ENCODE measurements at regions not wholly inside any gene's neighbourhood (a gene's known extent, or its start where the extent isn't known, plus 50 kb on each side); places are given as distances from the start of the nearest gene placed in this dataset.

DNA sequence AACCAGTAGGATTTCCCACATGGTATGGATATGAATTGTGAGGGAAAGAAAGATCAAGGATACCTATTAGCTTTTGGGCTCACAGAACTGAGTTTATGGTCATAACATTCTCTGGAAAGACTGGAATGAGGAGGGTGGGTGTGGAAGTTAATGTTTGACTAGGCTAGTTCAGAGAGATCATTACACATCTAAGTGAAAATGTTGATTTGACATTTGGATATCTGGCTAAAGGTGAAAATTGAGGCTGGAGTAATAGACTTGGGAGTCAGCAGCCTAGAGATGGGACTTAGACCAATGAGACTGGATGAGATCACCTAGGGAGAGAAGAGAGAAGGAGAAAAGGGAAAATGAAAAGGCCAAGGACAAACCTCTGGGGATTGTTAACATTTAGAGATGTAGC is 437.3 kb downstream of the CCSER2 start:
- FAIRE-seq (no peak), DNase-seq (ENCODE audit: extremely low spot score, insufficient read length, low read depth) (no peak)

DNA sequence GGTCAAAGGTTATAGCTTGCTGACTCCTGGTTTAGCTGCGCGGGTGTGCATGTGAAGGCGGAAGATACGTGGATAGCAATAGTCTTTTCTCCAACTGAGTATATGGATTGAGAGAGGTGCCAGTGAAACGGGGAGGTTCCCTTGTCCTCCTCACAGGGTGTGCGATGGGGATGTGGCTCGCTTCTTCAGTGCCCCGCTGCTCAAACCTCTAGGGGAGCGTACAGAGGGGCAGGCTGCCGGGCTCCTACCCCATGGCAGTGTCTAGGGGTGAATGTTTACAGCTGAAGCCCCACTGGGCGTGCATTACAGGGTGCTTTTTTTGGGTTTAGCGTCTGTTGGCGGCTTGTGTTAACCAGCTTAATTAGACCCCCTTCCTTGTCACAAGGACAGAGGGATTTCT is 438.5 kb downstream of the CCSER2 start:
- FAIRE-seq = no peak

DNA sequence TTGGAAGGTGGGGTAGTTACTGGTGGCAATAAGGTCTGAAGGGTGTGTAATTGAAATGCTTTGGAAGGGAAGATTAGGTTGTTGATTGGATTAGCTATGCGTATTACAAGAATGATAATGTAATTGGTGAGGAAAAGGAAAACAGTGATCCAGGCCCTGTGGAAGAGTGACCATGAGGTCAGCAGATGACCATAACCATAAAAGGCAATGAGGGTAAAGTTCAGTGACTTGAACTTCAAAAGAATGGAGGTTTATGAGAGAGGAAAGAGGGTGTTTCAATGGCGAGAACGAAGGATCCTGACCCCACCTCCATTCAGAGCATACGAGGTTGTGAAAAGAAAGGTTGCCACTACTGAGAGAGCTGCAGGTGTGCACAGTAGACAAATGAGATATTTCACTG is 439.7 kb downstream of the CCSER2 start:
- no peak for DNase-seq (ENCODE audit: extremely low spot score, insufficient read length, low read depth)
- no peak for FAIRE-seq

More for the DNA sequence above, 438.5 kb downstream of the CCSER2 start:
- no peak for DNase-seq (ENCODE audit: extremely low spot score, insufficient read length, low read depth)

DNA sequence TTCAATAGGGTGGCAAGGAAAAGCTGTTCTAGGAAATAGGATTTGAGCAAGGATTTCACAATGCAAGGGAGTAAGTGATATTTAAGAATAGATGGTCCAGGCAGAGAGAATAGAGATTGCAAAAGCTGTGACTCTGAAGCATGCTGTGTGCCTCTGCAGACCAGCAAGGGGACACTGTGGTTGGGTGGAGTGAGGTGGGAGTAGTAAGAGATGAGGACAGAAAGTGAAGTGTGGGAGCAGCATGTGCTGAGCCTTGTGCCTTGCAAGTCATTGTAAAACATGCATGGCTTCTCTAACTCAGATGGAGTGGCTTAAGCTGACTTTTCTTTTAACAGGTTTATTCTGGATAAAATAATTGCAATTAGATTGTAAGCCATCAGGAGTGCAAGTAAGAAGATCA is 442.4 kb downstream of the CCSER2 start:
- FAIRE-seq (no peak), DNase-seq (ENCODE audit: extremely low spot score, insufficient read length, low read depth) (no peak)

DNA sequence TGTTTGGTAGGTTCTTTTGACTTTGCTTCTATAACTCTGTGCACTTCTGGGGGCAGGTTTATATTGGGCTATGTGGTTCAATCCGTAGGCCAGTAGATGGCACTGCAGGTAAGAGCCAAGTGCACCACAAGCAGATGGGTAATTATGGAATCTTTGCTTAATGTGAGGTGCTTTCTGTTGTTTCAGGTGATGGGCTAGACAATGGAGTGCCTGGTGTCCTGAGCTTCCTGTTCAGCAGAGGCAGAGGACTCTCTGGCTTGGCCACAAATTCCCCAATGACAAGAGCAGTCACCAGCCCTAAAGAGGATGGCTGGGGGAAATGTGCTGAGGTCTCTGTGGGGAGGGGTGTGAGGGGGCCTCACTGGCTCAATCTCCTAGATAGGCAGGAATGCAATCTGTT is 455.0 kb downstream of the CCSER2 start:
- DNase-seq (ENCODE audit: extremely low spot score, insufficient read length, low read depth) = no peak
- FAIRE-seq = peak; percentile 77

DNA sequence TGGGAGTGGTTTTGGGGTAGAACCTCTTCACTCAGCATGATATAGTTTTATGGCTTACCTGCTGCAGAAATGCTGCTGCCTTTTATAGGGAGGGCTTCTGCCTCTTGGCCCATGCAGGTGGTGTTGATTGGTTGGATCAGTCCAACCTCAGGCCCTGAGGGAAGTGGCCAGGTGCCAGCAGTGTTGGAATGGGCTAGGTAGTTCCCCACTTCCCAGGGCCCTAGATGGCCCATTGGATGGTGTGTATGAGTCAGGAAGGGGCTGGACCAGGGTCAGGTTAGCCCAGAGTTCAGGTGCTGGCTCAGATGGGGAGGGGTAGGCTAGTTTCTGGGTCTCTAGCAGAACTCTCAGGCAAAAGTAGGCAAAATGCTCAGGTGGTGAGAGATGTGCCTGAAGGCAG is 455.5 kb downstream of the CCSER2 start:
- FAIRE-seq (no peak), DNase-seq (ENCODE audit: extremely low spot score, insufficient read length, low read depth) (no peak)

DNA sequence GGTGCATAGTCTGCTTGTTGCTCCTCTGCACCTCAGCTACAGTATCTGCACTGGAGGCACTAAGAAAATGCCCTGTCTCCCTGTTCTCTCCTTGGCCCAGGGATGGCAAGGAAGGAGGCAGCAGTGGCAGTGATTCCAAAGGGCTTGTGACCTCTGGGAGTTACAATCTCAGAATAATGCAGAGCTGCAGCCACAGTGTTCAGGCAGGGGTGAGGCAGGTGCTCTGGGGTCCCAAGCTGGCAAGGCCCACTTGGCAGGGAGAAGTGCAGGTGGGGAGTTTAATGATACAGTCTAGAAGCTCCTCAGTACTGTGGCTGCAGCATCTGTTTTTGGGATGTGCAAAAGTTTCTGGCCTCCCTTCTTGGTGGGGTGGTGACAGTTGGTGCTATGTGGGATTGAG is 456.4 kb downstream of the CCSER2 start:
- DNase-seq (ENCODE audit: extremely low spot score, insufficient read length, low read depth) (no peak), FAIRE-seq (no peak)

DNA sequence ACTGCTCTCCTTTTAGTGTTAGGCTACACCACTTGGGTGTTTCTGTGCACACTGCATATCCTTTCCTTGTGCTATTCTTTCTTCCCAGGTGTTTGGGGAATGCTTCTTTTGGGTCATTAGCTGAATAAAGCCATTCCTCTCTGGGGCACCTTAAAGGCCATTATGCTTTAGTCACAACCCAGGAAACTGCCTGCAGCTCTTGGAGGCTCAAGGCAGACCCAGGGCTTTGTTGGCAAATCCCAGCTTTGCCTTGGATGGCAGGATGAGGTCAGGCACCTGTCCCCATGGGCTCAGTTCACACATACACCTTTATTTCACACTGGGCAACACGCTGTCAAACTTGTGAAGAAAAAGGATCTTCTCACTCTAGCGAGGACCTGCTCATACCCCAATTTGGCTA is 460.6 kb downstream of the CCSER2 start:
- FAIRE-seq = no peak
- DNase-seq (ENCODE audit: extremely low spot score, insufficient read length, low read depth) = no peak

DNA sequence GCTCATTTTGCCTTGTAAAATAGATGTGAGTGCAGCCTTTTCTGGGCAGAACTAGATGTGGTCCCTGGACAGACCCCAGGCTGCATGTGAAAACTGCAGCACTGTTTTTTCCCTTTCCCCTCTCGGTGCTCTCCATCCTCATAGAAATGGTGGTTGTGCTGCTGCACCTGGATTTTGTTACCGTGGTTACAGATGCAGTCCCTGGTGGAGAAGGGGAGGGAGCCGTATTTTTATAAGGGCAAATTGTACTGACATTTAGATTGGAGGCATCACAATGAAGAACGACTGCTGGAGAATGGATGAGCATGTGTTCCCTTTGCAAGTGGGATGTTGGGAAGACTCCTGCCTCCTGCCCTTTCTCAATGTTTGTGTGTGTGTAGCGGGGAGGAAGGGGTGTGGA is 469.9 kb downstream of the CCSER2 start:
- FAIRE-seq (no peak), DNase-seq (ENCODE audit: extremely low spot score, insufficient read length, low read depth) (no peak)

DNA sequence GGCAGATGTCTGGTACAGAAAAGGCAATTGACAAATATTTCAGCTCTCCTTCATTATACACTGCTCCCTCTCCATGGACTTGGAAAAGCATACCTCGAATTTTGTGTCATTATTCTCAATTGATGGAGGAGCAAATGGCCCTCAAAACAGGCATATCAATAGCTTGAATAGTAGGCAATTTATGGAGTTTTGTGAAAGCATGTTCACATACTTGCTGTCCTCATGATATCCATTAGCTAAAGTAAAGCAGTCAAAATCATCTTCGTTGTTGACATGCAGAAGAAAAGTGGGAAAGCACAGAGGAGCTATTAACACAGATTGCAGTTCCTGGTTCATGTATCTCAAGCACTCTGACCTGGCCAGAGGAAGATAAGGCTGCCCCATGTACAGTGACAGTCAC is 472.8 kb downstream of the CCSER2 start:
- DNase-seq (ENCODE audit: extremely low spot score, insufficient read length, low read depth) = no peak
- no peak for FAIRE-seq

DNA sequence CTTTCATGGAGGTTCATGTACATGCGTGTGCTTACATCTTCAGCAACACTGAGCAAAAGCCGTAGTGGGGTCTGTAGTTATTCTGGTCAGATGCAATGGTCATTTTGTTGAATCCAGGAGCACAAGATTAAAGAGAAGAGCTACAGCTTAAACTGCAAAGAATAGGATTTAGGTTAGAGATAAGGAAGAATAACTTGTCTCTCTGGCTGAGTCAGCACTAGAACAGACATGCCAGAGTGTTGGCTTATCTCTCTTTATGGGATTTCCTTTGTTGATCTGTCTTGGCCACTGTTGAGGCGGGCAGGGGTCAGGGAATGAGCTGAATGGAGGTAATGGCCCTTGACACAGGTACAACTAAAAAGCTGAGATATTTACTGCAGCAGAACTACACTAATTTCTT is 473.5 kb downstream of the CCSER2 start:
- no peak for FAIRE-seq

DNA sequence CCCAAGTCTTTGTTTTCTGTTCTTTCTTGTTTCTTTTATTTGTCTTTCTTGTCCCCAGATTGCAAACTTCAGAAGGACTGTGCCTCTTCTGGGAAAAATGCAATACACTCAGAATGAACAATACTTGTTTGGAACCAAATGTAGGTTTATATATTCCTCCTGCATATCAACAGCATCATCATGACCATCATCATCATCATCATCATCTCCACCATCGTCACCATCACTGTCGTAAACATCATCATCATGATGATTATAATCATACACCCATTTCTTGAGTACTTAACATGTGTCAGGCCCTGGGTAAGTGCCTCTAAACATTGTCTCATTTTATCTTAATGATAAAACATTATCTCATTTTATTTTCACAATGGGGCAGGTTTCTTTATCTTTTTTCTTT is 476.8 kb downstream of the CCSER2 start:
- DNase-seq (ENCODE audit: extremely low spot score, insufficient read length, low read depth) = no peak
- no peak for FAIRE-seq

More for the DNA sequence above, 473.5 kb downstream of the CCSER2 start:
- no peak for DNase-seq (ENCODE audit: extremely low spot score, insufficient read length, low read depth)

DNA sequence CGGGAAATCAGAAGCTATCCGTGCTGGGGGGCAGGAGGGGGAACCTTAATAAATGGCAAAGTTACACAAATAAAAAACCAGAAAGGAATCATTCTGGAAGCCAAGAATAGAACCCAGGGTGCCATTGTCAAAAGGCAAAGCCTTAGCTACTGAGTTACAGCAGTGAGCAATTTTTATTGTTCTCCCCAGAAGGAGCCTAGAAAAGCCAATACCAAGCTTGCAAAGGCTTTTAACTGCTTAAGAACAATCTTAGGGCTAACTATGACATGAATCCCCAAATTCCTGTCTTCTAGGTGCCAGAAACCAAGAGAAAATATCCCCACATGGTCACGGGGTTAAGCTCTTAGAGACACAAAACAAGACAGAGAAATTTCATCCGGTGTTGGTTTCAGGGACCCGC is 482.7 kb downstream of the CCSER2 start:
- DNase-seq (ENCODE audit: extremely low spot score, insufficient read length, low read depth) (no peak), FAIRE-seq (no peak)

DNA sequence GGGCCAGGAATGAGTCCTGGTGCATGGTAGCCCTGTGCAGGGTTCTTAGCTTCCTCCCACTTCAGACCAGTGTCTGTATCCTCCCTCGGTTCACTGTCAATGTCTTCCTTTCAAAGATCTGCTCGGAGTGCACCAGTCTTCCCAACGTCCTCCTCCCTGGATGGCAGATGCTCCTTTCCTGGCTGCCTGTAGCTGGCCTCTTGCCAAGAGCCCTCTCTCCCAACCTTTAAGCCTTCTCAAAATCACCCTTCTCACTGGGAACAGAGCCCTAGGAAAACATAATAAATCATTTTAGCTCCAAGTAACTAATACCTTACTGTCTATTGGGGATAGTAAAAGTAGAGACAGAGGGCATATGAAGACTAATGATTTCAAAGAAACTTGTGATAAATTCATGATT is 490.6 kb downstream of the CCSER2 start:
- no peak for DNase-seq (ENCODE audit: extremely low spot score, insufficient read length, low read depth)
- no peak for FAIRE-seq

DNA sequence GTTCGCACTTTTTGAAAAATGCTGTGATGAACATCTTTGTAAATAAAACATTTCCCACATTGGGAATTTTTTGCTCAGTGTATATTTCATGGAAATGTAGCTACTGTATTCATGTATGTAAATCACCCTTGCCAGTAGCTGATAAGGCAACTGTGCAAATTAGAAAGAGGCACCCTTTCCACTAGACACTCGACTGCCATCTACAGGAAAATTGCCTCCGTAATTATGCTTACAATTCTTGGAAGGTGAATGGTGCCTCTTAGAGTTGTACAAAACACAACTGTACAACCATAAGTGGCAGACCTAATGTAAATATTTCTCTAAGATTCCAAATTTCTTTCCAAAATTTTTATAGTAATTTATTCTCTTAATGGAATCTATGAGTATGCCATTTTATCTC is 491.7 kb downstream of the CCSER2 start:
- FAIRE-seq = no peak
- DNase-seq (ENCODE audit: extremely low spot score, insufficient read length, low read depth) = no peak

DNA sequence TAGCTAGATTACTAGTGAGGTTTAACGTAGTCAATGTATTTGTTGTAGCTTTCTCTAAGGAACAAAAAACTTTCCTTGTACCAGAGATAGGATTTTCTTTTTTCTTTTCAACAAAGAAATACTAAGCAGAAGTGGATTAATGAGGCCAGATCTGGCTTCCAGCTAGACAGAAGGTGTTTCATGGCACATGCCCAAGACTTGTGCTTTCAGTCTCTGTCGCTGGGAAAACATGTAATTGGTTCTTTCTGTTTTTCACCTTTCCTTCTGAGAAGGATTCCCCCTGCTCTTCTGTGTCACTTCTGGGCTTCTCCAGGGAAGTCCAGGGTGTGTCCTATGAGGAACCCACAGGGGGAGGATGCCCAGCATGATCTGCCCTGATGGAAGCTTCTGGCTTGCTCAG is 492.2 kb downstream of the CCSER2 start:
- no peak for FAIRE-seq

DNA sequence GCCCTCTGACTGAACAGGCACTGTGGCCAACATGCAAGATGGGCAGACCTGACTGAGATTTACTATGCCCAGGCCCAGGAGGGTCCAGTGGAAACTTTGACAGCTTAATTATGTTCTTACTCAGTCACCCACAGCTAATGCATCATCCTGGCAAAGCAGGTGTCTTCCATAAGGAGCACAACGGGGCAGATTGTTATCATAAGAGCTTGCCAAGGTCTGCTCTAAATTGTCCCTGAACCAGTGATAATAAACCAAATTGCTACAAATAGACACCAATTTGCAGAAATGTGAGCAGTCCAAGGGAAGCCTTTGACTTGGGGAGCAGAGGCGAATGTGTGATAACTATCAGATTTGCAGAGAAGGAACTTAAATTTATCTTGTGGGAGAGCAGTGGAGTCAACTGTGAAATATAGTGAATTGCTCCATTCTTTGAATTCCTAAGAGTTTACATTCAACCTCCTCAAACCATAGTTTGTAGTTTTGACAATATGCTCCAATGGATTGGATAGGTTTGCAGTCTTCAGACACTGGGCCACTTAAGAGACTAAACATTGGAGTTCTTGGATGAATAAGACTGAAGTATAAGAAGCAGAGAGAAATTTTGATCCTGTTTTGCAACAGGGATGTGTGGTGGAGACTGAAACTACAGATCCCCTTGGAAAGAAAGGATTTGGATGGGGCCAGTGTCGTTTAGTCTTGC is 494.7 kb downstream of the CCSER2 start:
- FAIRE-seq (no peak), DNase-seq (ENCODE audit: extremely low spot score, insufficient read length, low read depth) (no peak)

More for the DNA sequence above, 492.2 kb downstream of the CCSER2 start:
- no peak for DNase-seq (ENCODE audit: extremely low spot score, insufficient read length, low read depth)

DNA sequence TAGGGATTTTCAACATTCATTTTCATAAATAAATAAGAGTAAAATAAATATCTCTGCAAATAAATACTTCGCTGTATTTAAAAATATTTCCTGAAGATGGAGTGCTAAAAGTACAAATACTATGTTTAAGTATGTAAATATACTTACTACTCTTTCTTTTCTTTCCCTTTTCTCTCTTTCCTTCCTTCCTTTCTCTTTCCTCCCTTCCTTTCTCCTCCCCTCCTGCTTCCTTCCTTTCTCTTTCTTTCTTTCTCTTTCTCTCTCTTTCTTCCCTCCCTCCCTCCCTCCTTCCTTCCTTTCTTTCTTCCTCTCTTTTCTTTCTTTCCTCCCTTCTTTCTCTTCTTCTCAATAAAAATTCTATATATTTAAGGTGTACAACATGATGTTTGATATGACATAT is 496.1 kb downstream of the CCSER2 start:
- DNase-seq (ENCODE audit: extremely low spot score, insufficient read length, low read depth) (no peak), FAIRE-seq (no peak)

DNA sequence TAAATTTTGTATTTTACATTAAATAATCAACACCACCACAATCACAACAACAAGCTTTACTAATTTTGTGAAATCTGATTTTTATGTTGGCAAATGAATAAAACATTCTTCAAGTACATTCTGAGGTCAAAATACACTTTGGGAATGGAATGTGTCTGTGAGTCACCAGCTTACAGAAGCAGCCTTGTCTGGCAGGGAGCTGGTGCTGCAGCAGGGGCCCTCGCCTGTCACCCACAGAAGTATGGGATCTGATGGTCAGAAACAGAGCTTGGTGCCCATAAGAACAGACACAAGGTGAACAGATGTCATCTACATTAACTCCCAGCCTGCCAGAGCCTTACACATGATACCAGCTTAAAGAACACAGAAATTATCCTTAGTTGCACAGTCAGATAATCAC is 496.9 kb downstream of the CCSER2 start:
- no peak for DNase-seq (ENCODE audit: extremely low spot score, insufficient read length, low read depth)
- FAIRE-seq = no peak

DNA sequence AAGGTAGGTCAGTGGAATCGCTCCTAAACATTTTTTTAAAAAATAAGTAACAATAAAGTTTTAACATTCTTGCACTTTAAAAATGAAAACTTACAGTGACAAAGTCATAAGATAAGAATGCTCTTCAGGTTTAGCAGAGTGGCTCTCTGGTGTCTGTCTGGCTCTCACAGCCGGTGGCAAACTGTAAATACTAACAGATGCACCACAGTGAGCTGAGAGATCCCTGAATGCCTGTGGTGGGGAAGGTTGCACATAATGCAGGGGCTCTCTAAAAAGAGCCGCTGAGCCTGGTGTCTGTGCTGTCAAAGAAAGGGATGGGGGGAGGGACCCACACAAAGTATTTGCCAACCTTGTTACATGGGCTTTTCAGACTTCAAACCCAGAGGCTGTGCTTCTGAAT is 498.3 kb downstream of the CCSER2 start:
- DNase-seq (ENCODE audit: extremely low spot score, insufficient read length, low read depth) = no peak
- no peak for FAIRE-seq

DNA sequence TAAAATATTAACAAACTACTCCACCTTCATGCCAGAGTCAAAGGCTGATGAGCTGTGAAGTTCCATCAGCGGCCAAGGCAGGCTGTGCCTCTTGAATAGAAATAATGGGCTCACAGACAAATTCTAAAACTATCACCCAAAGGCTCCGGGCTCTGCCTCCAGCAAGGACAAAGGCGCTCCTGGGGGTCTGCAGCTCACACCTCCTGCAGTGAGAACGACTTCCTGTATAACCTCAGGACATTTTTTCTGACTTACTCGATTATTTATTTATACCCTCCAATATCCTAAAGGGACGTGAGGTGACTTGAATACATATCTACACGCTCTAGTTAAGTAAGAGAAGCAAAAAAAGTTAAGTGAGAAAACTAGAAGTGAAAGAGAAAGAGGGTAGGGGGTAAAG is 500.7 kb downstream of the CCSER2 start:
- DNase-seq (ENCODE audit: extremely low spot score, insufficient read length, low read depth) (no peak), FAIRE-seq (no peak)

DNA sequence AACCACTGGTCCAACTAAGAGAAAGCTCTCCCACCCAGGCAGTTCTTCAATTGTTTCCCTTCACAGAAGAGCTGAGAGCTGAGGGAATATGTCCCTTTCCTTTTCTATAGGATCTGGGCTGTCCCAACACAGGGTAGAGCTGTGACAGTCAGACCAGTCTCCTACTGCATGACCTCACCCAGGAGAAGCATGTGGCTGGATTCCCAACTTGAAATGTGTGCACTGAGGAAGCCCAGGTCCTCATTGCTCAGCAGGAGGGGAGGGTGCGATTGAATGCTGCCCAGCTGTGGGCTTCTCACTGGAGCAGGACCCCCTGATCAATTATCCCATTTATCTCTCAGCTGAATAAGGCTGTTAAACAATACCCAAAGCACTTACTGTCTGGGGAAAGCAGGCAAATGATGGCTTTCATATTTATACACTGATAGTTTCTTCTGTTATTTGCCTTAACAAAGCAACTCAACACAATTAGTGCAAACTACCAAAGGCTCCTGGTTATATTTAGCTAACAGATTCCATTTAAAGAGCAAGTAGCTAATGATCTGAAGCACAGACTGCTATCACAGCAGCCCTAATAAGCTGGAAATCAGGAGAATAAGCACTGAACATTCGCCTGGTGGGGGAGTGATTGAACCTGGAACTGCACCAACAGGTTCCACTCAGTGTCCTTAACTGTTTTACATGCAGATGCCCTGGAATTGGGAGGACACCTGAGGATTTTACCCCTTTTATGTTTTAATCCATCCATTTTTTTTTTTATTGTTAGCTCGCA is 508.8 kb downstream of the CCSER2 start:
- DNase-seq (ENCODE audit: extremely low spot score, insufficient read length, low read depth) (no peak), FAIRE-seq (no peak)
